Astrocyte (in vitro differentiated cells and primary cell): ENCODE measurements at regions not wholly inside any gene's neighbourhood (a gene's known extent, or its start where the extent isn't known, plus 50 kb on each side); places are given as distances from the start of the nearest gene placed in this dataset.

Experiments used
- DNase-seq: peaks from one replicate; pipeline ENCODE4 v3.0.0-alpha.2; 2010; ENCODE audit warnings: low read depth
- FAIRE-seq: peaks from 2 replicates; lab custom pipeline; 2011; peaks lifted over from hg19 to GRCh38; lab: Jason Lieb, UNC
- H2AFZ ChIP-seq: 2 replicates; pipeline ENCODE4 v1.6.0; 2012; ENCODE audit warnings: low read depth, low read length, inconsistent platforms
- H3K27ac ChIP-seq: 2 replicates; pipeline ENCODE4 v1.5.1; 2011; ENCODE audit warnings: low read depth, low read length, inconsistent platforms
- H3K27me3 ChIP-seq: 2 replicates; pipeline ENCODE4 v1.6.0; 2011; ENCODE audit warnings: low read length, inconsistent platforms; ENCODE audit not compliant: insufficient read depth
- H3K36me3 ChIP-seq: 2 replicates; pipeline ENCODE4 v1.5.1; 2011; ENCODE audit warnings: low read length, inconsistent platforms; ENCODE audit not compliant: insufficient read depth
- H3K4me1 ChIP-seq: 2 replicates; pipeline ENCODE4 v1.5.1; 2011; ENCODE audit warnings: low read length, inconsistent platforms; ENCODE audit not compliant: insufficient read depth
- H3K4me2 ChIP-seq: 2 replicates; pipeline ENCODE4 v1.6.0; 2012; ENCODE audit warnings: low read length, inconsistent platforms
- H3K4me3 ChIP-seq: 2 replicates; pipeline ENCODE4 v1.5.1; 2011; ENCODE audit warnings: low read depth, mild to moderate bottlenecking, low read length, inconsistent platforms; ENCODE audit not compliant: insufficient read depth
- H3K79me2 ChIP-seq: 2 replicates; pipeline ENCODE4 v1.6.0; 2012; ENCODE audit warnings: mild to moderate bottlenecking, low read length, inconsistent platforms; ENCODE audit not compliant: insufficient read depth
- H3K9ac ChIP-seq: 2 replicates; pipeline ENCODE4 v1.6.0; 2012; ENCODE audit warnings: mild to moderate bottlenecking, low read length, inconsistent platforms
- H3K9me3 ChIP-seq: 2 replicates; pipeline ENCODE4 v1.5.1; 2012; ENCODE audit warnings: low read depth, mild to moderate bottlenecking, low read length, inconsistent platforms; ENCODE audit not compliant: insufficient read depth
- H4K20me1 ChIP-seq: 2 replicates; pipeline ENCODE4 v1.6.0; 2012; ENCODE audit warnings: low read length, inconsistent platforms; ENCODE audit not compliant: insufficient read depth
- H3K27ac Mint-ChIP-seq: one replicate; pipeline ENCODE4 v1.8.0; 2021; ENCODE audit warnings: mild to moderate bottlenecking, mixed read lengths; ENCODE audit not compliant: unreplicated experiment
- H3K27me3 Mint-ChIP-seq: one replicate; pipeline ENCODE4 v1.8.0; 2021; ENCODE audit warnings: low read depth, mixed read lengths; ENCODE audit not compliant: unreplicated experiment
- H3K36me3 Mint-ChIP-seq: one replicate; pipeline ENCODE4 v1.8.0; 2021; ENCODE audit warnings: low read depth, mixed read lengths; ENCODE audit not compliant: unreplicated experiment
- H3K4me1 Mint-ChIP-seq: one replicate; pipeline ENCODE4 v1.8.0; 2021; ENCODE audit warnings: low read depth, mixed read lengths; ENCODE audit not compliant: unreplicated experiment
- H3K4me3 Mint-ChIP-seq: one replicate; pipeline ENCODE4 v1.8.0; 2021; ENCODE audit warnings: mild to moderate bottlenecking, moderate library complexity, mixed read lengths; ENCODE audit not compliant: unreplicated experiment
- H3K9me3 Mint-ChIP-seq: one replicate; pipeline ENCODE4 v1.8.0; 2021; ENCODE audit warnings: mild to moderate bottlenecking, mixed read lengths; ENCODE audit not compliant: unreplicated experiment
- EZH2 ChIP-seq: IDR thresholded peaks from 2 replicates; pipeline ENCODE4 v1.6.1; 2012; ENCODE audit warnings: mild to moderate bottlenecking, low read length, inconsistent platforms; ENCODE audit not compliant: insufficient read depth
- TF ChIP-seq, protein P1 (sequence below): IDR thresholded peaks from 2 replicates; pipeline ENCODE4 v1.5.1; 2011; ENCODE audit warnings: low read depth, mild to moderate bottlenecking, inconsistent platforms, low read length, moderate library complexity; ENCODE audit not compliant: insufficient read depth

GRCh38 chr1:212532469-212533147 is 76.0 kb upstream of the ATF3 start:
- Mint-ChIP-seq H3K4me1 (no peaks in the 10 kb centered on the region), H3K36me3 (peaks cover 2% of the 10 kb centered on the region), H3K27me3 (peaks cover 18% of the 10 kb centered on the region), H3K27ac (no peak overlapping the region), H3K9me3 (no peaks in the 10 kb centered on the region), H3K4me3 (no peak overlapping the region)
- no peak for FAIRE-seq
- no peaks in the 10 kb centered on the region for H3K36me3 ChIP-seq
- DNase-seq = no peak
- H3K4me1 ChIP-seq = peaks cover 4% of the 10 kb centered on the region
- TF ChIP-seq, protein P1, sequence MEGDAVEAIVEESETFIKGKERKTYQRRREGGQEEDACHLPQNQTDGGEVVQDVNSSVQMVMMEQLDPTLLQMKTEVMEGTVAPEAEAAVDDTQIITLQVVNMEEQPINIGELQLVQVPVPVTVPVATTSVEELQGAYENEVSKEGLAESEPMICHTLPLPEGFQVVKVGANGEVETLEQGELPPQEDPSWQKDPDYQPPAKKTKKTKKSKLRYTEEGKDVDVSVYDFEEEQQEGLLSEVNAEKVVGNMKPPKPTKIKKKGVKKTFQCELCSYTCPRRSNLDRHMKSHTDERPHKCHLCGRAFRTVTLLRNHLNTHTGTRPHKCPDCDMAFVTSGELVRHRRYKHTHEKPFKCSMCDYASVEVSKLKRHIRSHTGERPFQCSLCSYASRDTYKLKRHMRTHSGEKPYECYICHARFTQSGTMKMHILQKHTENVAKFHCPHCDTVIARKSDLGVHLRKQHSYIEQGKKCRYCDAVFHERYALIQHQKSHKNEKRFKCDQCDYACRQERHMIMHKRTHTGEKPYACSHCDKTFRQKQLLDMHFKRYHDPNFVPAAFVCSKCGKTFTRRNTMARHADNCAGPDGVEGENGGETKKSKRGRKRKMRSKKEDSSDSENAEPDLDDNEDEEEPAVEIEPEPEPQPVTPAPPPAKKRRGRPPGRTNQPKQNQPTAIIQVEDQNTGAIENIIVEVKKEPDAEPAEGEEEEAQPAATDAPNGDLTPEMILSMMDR = no peak
- no peak for TF ChIP-seq EZH2
- H4K20me1 ChIP-seq = no peaks in the 10 kb centered on the region
- no peak overlapping the region for H2AFZ ChIP-seq
- no peak overlapping the region for H3K9ac ChIP-seq
- peaks cover 26% of the 10 kb centered on the region for H3K27me3 ChIP-seq
- H3K9me3 ChIP-seq = no peaks in the 10 kb centered on the region
- H3K27ac ChIP-seq = no peak overlapping the region
- no peak overlapping the region for H3K4me2 ChIP-seq
- H3K79me2 ChIP-seq = no peaks in the 10 kb centered on the region
- H3K4me3 ChIP-seq = no peak overlapping the region

- Mint-ChIP-seq H3K9me3 (peaks cover 3% of the 10 kb centered on the region), H3K36me3 (peaks cover 2% of the 10 kb centered on the region), H3K4me1 (no peaks in the 10 kb centered on the region), H3K4me3 (no peak overlapping the region), H3K27me3 (peaks cover 18% of the 10 kb centered on the region), H3K27ac (no peak overlapping the region)
- H3K4me3 ChIP-seq = no peak overlapping the region
- DNase-seq (no peak), FAIRE-seq (no peak)
- peaks cover 4% of the 10 kb centered on the region for H3K4me1 ChIP-seq
- no peaks in the 10 kb centered on the region for H3K79me2 ChIP-seq
- no peak overlapping the region for H2AFZ ChIP-seq
- no peaks in the 10 kb centered on the region for H3K36me3 ChIP-seq
- H3K9me3 ChIP-seq = no peaks in the 10 kb centered on the region
- H3K27me3 ChIP-seq = peaks cover 23% of the 10 kb centered on the region
- H4K20me1 ChIP-seq = no peaks in the 10 kb centered on the region
- TF ChIP-seq, protein P1 = no peak
- TF ChIP-seq EZH2 = no peak
- H3K27ac ChIP-seq = no peak overlapping the region
- no peak overlapping the region for H3K9ac ChIP-seq
- no peak overlapping the region for H3K4me2 ChIP-seq
Measured at GRCh38 chr1:212533148-212533517, 75.4 kb upstream of the ATF3 start.

DNA sequence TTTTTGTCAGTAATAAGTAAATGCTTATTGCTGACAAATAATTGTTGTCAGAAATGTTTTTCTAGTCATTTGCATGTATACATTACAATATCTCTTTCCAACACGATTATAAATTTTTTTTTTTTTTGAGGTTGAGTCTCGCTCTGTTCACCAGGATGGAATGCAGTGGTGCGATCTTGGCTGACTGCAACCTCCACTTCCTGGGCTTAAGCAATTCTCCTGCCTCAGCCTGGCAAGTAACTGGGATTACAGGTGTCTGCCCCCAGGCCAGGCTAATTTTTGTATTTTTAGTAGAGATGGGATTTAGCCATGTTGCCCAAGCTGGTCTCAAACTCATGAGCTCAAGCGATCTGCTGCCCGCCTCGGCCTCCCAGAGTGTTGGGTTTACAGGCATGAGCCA is 72.0 kb upstream of the ATF3 start:
- Histone ChIP-seq H3K27me3 (peaks cover 8% of the 10 kb centered on the region), H2AFZ (no peak overlapping the region), H3K4me1 (no peaks in the 10 kb centered on the region), H3K4me3 (no peak overlapping the region), H4K20me1 (no peaks in the 10 kb centered on the region), H3K9me3 (no peaks in the 10 kb centered on the region), H3K9ac (no peak overlapping the region), H3K79me2 (no peaks in the 10 kb centered on the region), H3K4me2 (no peak overlapping the region), H3K36me3 (no peaks in the 10 kb centered on the region), H3K27ac (no peak overlapping the region)
- Mint-ChIP-seq H3K27ac (no peak overlapping the region), H3K27me3 (peaks cover 15% of the 10 kb centered on the region), H3K36me3 (peaks cover 2% of the 10 kb centered on the region), H3K4me1 (no peaks in the 10 kb centered on the region), H3K4me3 (no peak overlapping the region), H3K9me3 (peaks cover 3% of the 10 kb centered on the region)
- DNase-seq = no peak
- no peak for TF ChIP-seq EZH2
- TF ChIP-seq, protein P1 = no peak
- FAIRE-seq = no peak
